ENCODE measurements at regions not wholly inside any gene's neighbourhood (a gene's known extent, or its start where the extent isn't known, plus 50 kb on each side); places are given as distances from the start of the nearest gene placed in this dataset.
"Not testable (repeated sequence)": the region's sequence is repeated elsewhere in the genome, so short reads cannot be mapped to it uniquely, and the experiment has no call there.

- not testable (repeated sequence) for TF ChIP-seq CTCF (optimal IDR thresholded peaks at IDR 0.05 in 1 of 3, IDR thresholded peaks at IDR 0.05 in 1 of 3, conservative IDR thresholded peaks at IDR 0.05 in 1 of 3; ENCODE audit: extremely low read depth in 1 of 3, insufficient read depth in 2 of 3, low read length in 3 of 3); EZH2 (IDR thresholded peaks at IDR 0.05; ENCODE audit: low read length)
Measured at GRCh38 chr21:7925918-7926582, 2595.3 kb upstream of the TPTE start.

Data from keratinocyte (primary cell).